Hepatocyte (in vitro differentiated cells): ENCODE measurements at regions not wholly inside any gene's neighbourhood (a gene's known extent, or its start where the extent isn't known, plus 50 kb on each side); places are given as distances from the start of the nearest gene placed in this dataset.

ENCODE experiments used
- CTCF ChIP-seq: fragments of 200-600 bp; sonication (generic); IDR thresholded peaks from 2 replicates; pipeline ENCODE4 v1.5.1; 2016; ENCODE audit warnings: antibody characterized with exemption, mild to moderate bottlenecking; ENCODE audit not compliant: poor library complexity
- EZH2 ChIP-seq: fragments of 200-600 bp; sonication (generic); IDR thresholded peaks from 2 replicates; pipeline ENCODE4 v1.6.1; 2016; ENCODE audit warnings: antibody characterized with exemption, mild to moderate bottlenecking, borderline replicate concordance

- TF ChIP-seq CTCF (no peak), EZH2 (no peak)
Observed at GRCh38 chr14:89674240-89674639, 257.2 kb upstream of the FOXN3 start.
